CD8-positive, alpha-beta memory T cell (primary cell): ENCODE measurements at regions not wholly inside any gene's neighbourhood (a gene's known extent, or its start where the extent isn't known, plus 50 kb on each side); places are given as distances from the start of the nearest gene placed in this dataset.
A peak's percentile ranks its signal among the peaks of the same experiment; 100 is the strongest.

Experiments used
- CTCF ChIA-PET: fragments of 350-600 bp; sonication (Branson Sonifier 250); formaldehyde crosslinking; loops from one replicate; lab custom pipeline; 2021; ENCODE audit warnings: antibody characterized with exemption; lab: Charles Lee
- POLR2A ChIA-PET: fragments of 350-600 bp; sonication (Branson Sonifier 250); formaldehyde crosslinking; loops from one replicate; lab custom pipeline; 2021; ENCODE audit warnings: antibody characterized with exemption; lab: Charles Lee
- DNase-seq, 5 donors: peaks; one replicate each; pipeline versions ENCODE4 v3.0.0 to v3.0.0-alpha.2; 2020 to 2022; ENCODE audit warnings: mixed read lengths in 1 of 5
- H3K27ac ChIP-seq: one replicate; pipeline ENCODE4 v1.7.0; 2013; ENCODE audit warnings: low read depth, mild to moderate bottlenecking, low read length, moderate library complexity
- H3K27me3 ChIP-seq: 2 replicates; pipeline ENCODE4 v1.7.0; 2013; ENCODE audit warnings: low read length, mild to moderate bottlenecking; ENCODE audit not compliant: insufficient read depth, poor library complexity, severe bottlenecking
- H3K36me3 ChIP-seq: 2 replicates; pipeline ENCODE4 v1.7.0; 2013; ENCODE audit warnings: mild to moderate bottlenecking, low read length, moderate library complexity; ENCODE audit not compliant: insufficient read depth
- H3K4me1 ChIP-seq: 2 replicates; pipeline ENCODE4 v1.7.0; 2013; ENCODE audit warnings: mild to moderate bottlenecking, low read length, moderate library complexity; ENCODE audit not compliant: insufficient read depth
- H3K4me3 ChIP-seq: 2 replicates; pipeline ENCODE4 v1.7.0; 2013; ENCODE audit warnings: mild to moderate bottlenecking, low read length
- H3K9me3 ChIP-seq: 2 replicates; pipeline ENCODE4 v1.7.0; 2013; ENCODE audit warnings: mild to moderate bottlenecking, low read length
- H3K27ac Mint-ChIP-seq, 8 donors: one replicate each; pipeline ENCODE4 v1.8.0; 2020 to 2021; ENCODE audit warnings: mixed read lengths in 8 of 8, mild to moderate bottlenecking in 6 of 8, inconsistent platforms in 3 of 8, moderate library complexity in 3 of 8
- H3K27me3 Mint-ChIP-seq, 2 donors: one replicate each; pipeline ENCODE4 v1.8.0; 2020 to 2021; ENCODE audit warnings: mixed read lengths in 2 of 2, mild to moderate bottlenecking in 1 of 2, moderate library complexity in 1 of 2
- H3K36me3 Mint-ChIP-seq, 3 donors: one replicate each; pipeline ENCODE4 v1.8.0; 2020 to 2021; ENCODE audit warnings: mixed read lengths in 3 of 3, inconsistent platforms in 1 of 3, mild to moderate bottlenecking in 1 of 3
- H3K4me1 Mint-ChIP-seq, 3 donors: one replicate each; pipeline ENCODE4 v1.8.0; 2020 to 2021; ENCODE audit warnings: mixed read lengths in 3 of 3, inconsistent platforms in 1 of 3, mild to moderate bottlenecking in 1 of 3
- H3K4me3 Mint-ChIP-seq, 7 donors: one replicate each; pipeline ENCODE4 v1.8.0; 2020 to 2021; ENCODE audit warnings: mixed read lengths in 7 of 7, mild to moderate bottlenecking in 6 of 7, moderate library complexity in 4 of 7, inconsistent platforms in 2 of 7
- H3K9me3 Mint-ChIP-seq, 5 donors: one replicate each; pipeline ENCODE4 v1.8.0; 2020 to 2022; ENCODE audit warnings: mixed read lengths in 5 of 5, mild to moderate bottlenecking in 3 of 5, moderate library complexity in 2 of 5, inconsistent platforms in 1 of 5

- no peak overlapping the region for H3K4me3 ChIP-seq
- H3K4me1 ChIP-seq: no peaks in the 10 kb centered on the region
- ChIA-PET POLR2A (no interaction called here), CTCF (no interaction called here)
- no peaks in the 10 kb centered on the region for H3K27me3 ChIP-seq
- Mint-ChIP-seq H3K9me3 (peaks cover 0 to 13% (median 3%) of the 10 kb centered on the region in 5 donors), H3K27me3 (no peaks in the 10 kb centered on the region), H3K27ac (no peak overlapping the region), H3K36me3 (no peaks in the 10 kb centered on the region), H3K4me1 (no peaks in the 10 kb centered on the region), H3K4me3 (peak overlapping the region in 1 of 7 donors; percentile 46)
- DNase-seq: no peak
- H3K27ac ChIP-seq: no peak overlapping the region
- H3K36me3 ChIP-seq: no peaks in the 10 kb centered on the region
- H3K9me3 ChIP-seq: no peaks in the 10 kb centered on the region
These were observed 1332.8 kb downstream of the ZPLD1 start for GRCh38 chr3:103767635-103768034.

GRCh38 chr3:103785017-103785416 lies 1350.2 kb downstream of the ZPLD1 start:
- no peak overlapping the region for H3K27ac Mint-ChIP-seq
- peaks cover 0 to 1% (median 0%) of the 10 kb centered on the region in 5 donors for H3K9me3 Mint-ChIP-seq
- no peaks in the 10 kb centered on the region for H3K27me3 Mint-ChIP-seq
- Histone ChIP-seq H3K27ac (no peak overlapping the region), H3K36me3 (no peaks in the 10 kb centered on the region), H3K9me3 (no peaks in the 10 kb centered on the region), H3K27me3 (no peaks in the 10 kb centered on the region), H3K4me3 (no peak overlapping the region), H3K4me1 (no peaks in the 10 kb centered on the region)
- POLR2A ChIA-PET: no interaction called here
- DNase-seq: no peak
- no peak overlapping the region for H3K4me3 Mint-ChIP-seq
- CTCF ChIA-PET: no interaction called here
- no peaks in the 10 kb centered on the region for H3K4me1 Mint-ChIP-seq
- no peaks in the 10 kb centered on the region for H3K36me3 Mint-ChIP-seq

- Histone ChIP-seq H3K27ac (no peak overlapping the region), H3K36me3 (no peaks in the 10 kb centered on the region), H3K4me1 (no peaks in the 10 kb centered on the region), H3K27me3 (no peaks in the 10 kb centered on the region), H3K9me3 (no peaks in the 10 kb centered on the region), H3K4me3 (no peak overlapping the region)
- DNase-seq: no peak
- H3K36me3 Mint-ChIP-seq: no peaks in the 10 kb centered on the region
- H3K4me1 Mint-ChIP-seq: no peaks in the 10 kb centered on the region
- peaks cover 0 to 2% (median 0%) of the 10 kb centered on the region in 5 donors for H3K9me3 Mint-ChIP-seq
- CTCF ChIA-PET: no interaction called here
- no peak overlapping the region for H3K4me3 Mint-ChIP-seq
- H3K27ac Mint-ChIP-seq: no peak overlapping the region
- no peaks in the 10 kb centered on the region for H3K27me3 Mint-ChIP-seq
- POLR2A ChIA-PET: no interaction called here
These were observed 1350.7 kb downstream of the ZPLD1 start for GRCh38 chr3:103785537-103785936.

- Mint-ChIP-seq H3K27ac (no peak overlapping the region), H3K4me1 (no peaks in the 10 kb centered on the region), H3K4me3 (no peak overlapping the region), H3K9me3 (peaks cover 0 to 9% (median 0%) of the 10 kb centered on the region in 5 donors), H3K36me3 (no peaks in the 10 kb centered on the region), H3K27me3 (no peaks in the 10 kb centered on the region)
- ChIA-PET POLR2A (no interaction called here), CTCF (no interaction called here)
- Histone ChIP-seq H3K4me1 (no peaks in the 10 kb centered on the region), H3K36me3 (no peaks in the 10 kb centered on the region), H3K27me3 (no peaks in the 10 kb centered on the region), H3K27ac (no peak overlapping the region), H3K4me3 (no peak overlapping the region), H3K9me3 (no peaks in the 10 kb centered on the region)
- DNase-seq: no peak
These were observed 1351.5 kb downstream of the ZPLD1 start for GRCh38 chr3:103786296-103786695.

- Mint-ChIP-seq H3K9me3 (peaks cover 0 to 12% (median 0%) of the 10 kb centered on the region in 5 donors), H3K4me3 (no peak overlapping the region), H3K4me1 (no peaks in the 10 kb centered on the region), H3K27ac (no peak overlapping the region), H3K36me3 (no peaks in the 10 kb centered on the region), H3K27me3 (no peaks in the 10 kb centered on the region)
- ChIA-PET CTCF (no interaction called here), POLR2A (no interaction called here)
- H3K36me3 ChIP-seq: no peaks in the 10 kb centered on the region
- H3K4me1 ChIP-seq: no peaks in the 10 kb centered on the region
- H3K27ac ChIP-seq: no peak overlapping the region
- H3K27me3 ChIP-seq: no peaks in the 10 kb centered on the region
- DNase-seq: no peak
- H3K9me3 ChIP-seq: no peaks in the 10 kb centered on the region
- H3K4me3 ChIP-seq: no peak overlapping the region
These were observed 1352.5 kb downstream of the ZPLD1 start for GRCh38 chr3:103787164-103787871.

- DNase-seq: no peak
- Histone ChIP-seq H3K27me3 (no peaks in the 10 kb centered on the region), H3K9me3 (no peaks in the 10 kb centered on the region), H3K4me1 (no peaks in the 10 kb centered on the region), H3K27ac (no peak overlapping the region), H3K4me3 (no peak overlapping the region), H3K36me3 (no peaks in the 10 kb centered on the region)
- Mint-ChIP-seq H3K9me3 (peaks cover 0 to 12% (median 0%) of the 10 kb centered on the region in 5 donors), H3K36me3 (no peaks in the 10 kb centered on the region), H3K4me1 (no peaks in the 10 kb centered on the region), H3K4me3 (no peak overlapping the region), H3K27ac (no peak overlapping the region), H3K27me3 (no peaks in the 10 kb centered on the region)
- POLR2A ChIA-PET: no interaction called here
- CTCF ChIA-PET: no interaction called here
These were observed 1353.1 kb downstream of the ZPLD1 start for GRCh38 chr3:103787879-103788278.

- Histone ChIP-seq H3K27ac (no peak overlapping the region), H3K9me3 (no peaks in the 10 kb centered on the region), H3K27me3 (no peaks in the 10 kb centered on the region), H3K4me1 (no peaks in the 10 kb centered on the region), H3K36me3 (no peaks in the 10 kb centered on the region), H3K4me3 (no peak overlapping the region)
- Mint-ChIP-seq H3K27ac (no peak overlapping the region), H3K27me3 (no peaks in the 10 kb centered on the region), H3K4me1 (no peaks in the 10 kb centered on the region), H3K36me3 (no peaks in the 10 kb centered on the region), H3K9me3 (peaks cover 0 to 12% (median 0%) of the 10 kb centered on the region in 5 donors), H3K4me3 (no peak overlapping the region)
- CTCF ChIA-PET: no interaction called here
- POLR2A ChIA-PET: no interaction called here
- no peak for DNase-seq
These were observed 1357.1 kb downstream of the ZPLD1 start for GRCh38 chr3:103791786-103792515.

GRCh38 chr3:103794656-103795055 lies 1359.8 kb downstream of the ZPLD1 start:
- Histone ChIP-seq H3K36me3 (no peaks in the 10 kb centered on the region), H3K27ac (no peak overlapping the region), H3K4me3 (no peak overlapping the region), H3K27me3 (no peaks in the 10 kb centered on the region), H3K9me3 (no peaks in the 10 kb centered on the region), H3K4me1 (no peaks in the 10 kb centered on the region)
- H3K4me3 Mint-ChIP-seq: no peak overlapping the region
- peaks cover 0 to 12% (median 2%) of the 10 kb centered on the region in 5 donors for H3K9me3 Mint-ChIP-seq
- POLR2A ChIA-PET: no interaction called here
- H3K27me3 Mint-ChIP-seq: no peaks in the 10 kb centered on the region
- no peaks in the 10 kb centered on the region for H3K36me3 Mint-ChIP-seq
- CTCF ChIA-PET: no interaction called here
- H3K27ac Mint-ChIP-seq: no peak overlapping the region
- no peak for DNase-seq
- no peaks in the 10 kb centered on the region for H3K4me1 Mint-ChIP-seq
